Myocyte (in vitro differentiated cells): ENCODE measurements at regions not wholly inside any gene's neighbourhood (a gene's known extent, or its start where the extent isn't known, plus 50 kb on each side); places are given as distances from the start of the nearest gene placed in this dataset.
"Not testable (repeated sequence)": the region's sequence is repeated elsewhere in the genome, so short reads cannot be mapped to it uniquely, and the experiment has no call there.

ENCODE experiments used
- DNase-seq: peaks from one replicate; pipeline ENCODE4 v3.0.0-alpha.2; 2012; ENCODE audit warnings: low read depth

- peak; percentile 93 for DNase-seq
Measured at GRCh38 chr7:28900311-28900710, 57.8 kb downstream of the TRIL start.

- DNase-seq: no peak
Measured at GRCh38 chr7:28893888-28894287, 64.2 kb downstream of the TRIL start.

- not testable (repeated sequence) for DNase-seq
Measured at GRCh38 chr7:28891876-28892234, 66.3 kb downstream of the TRIL start.

- no peak for DNase-seq
Measured at GRCh38 chr7:28891192-28891875, 66.8 kb downstream of the TRIL start.

GRCh38 chr7:28890137-28890536, 68.0 kb downstream of the TRIL start:
- no peak for DNase-seq

- DNase-seq: no peak
Measured at GRCh38 chr7:28889290-28889689, 68.8 kb downstream of the TRIL start.

- DNase-seq: no peak
Measured at GRCh38 chr7:28885771-28886170, 72.4 kb downstream of the TRIL start.

GRCh38 chr7:28882869-28883470, 75.2 kb downstream of the TRIL start:
- DNase-seq: no peak

- DNase-seq: no peak
Measured at GRCh38 chr7:28879105-28879504, 79.0 kb downstream of the TRIL start.

- DNase-seq: no peak
Measured at GRCh38 chr7:28878481-28878880, 79.6 kb downstream of the TRIL start.
